CD4-positive, alpha-beta memory T cell (primary cell): ENCODE measurements at regions not wholly inside any gene's neighbourhood (a gene's known extent, or its start where the extent isn't known, plus 50 kb on each side); places are given as distances from the start of the nearest gene placed in this dataset.
A peak's percentile ranks its signal among the peaks of the same experiment; 100 is the strongest.

Experiments used
- CTCF ChIA-PET: fragments of 350-600 bp; sonication (Branson Sonifier 250); formaldehyde crosslinking; loops from one replicate; lab custom pipeline; 2021; ENCODE audit warnings: inconsistent platforms; ENCODE audit not compliant: partially characterized antibody; lab: Charles Lee
- POLR2A ChIA-PET: fragments of 350-600 bp; sonication (Branson Sonifier 250); formaldehyde crosslinking; loops from one replicate; lab custom pipeline; 2021; ENCODE audit not compliant: partially characterized antibody; lab: Charles Lee
- DNase-seq, 5 donors: peaks; one replicate each; pipeline versions ENCODE4 v3.0.0 to v3.0.0-alpha.2; 2020 to 2022; ENCODE audit warnings: mixed read lengths in 1 of 5
- H3K27ac ChIP-seq: one replicate; pipeline ENCODE4 v1.7.0; 2013; ENCODE audit warnings: low read depth, low read length
- H3K27me3 ChIP-seq: 2 replicates; pipeline ENCODE4 v1.7.0; 2013; ENCODE audit warnings: mild to moderate bottlenecking, low read length, moderate library complexity; ENCODE audit not compliant: insufficient read depth
- H3K36me3 ChIP-seq: 2 replicates; pipeline ENCODE4 v1.7.0; 2013; ENCODE audit warnings: mild to moderate bottlenecking, low read length, moderate library complexity; ENCODE audit not compliant: insufficient read depth
- H3K4me1 ChIP-seq: 2 replicates; pipeline ENCODE4 v1.7.0; 2013; ENCODE audit warnings: mild to moderate bottlenecking, low read length, moderate library complexity; ENCODE audit not compliant: insufficient read depth
- H3K4me3 ChIP-seq, 2 donors: one replicate each; pipeline ENCODE4 v1.7.0; 2013; ENCODE audit warnings: low read length in 2 of 2, mild to moderate bottlenecking in 1 of 2
- H3K9me3 ChIP-seq, 2 donors: one replicate each; pipeline ENCODE4 v1.7.0; 2013; ENCODE audit warnings: low read length in 2 of 2, control low read depth in 1 of 2; ENCODE audit not compliant: control insufficient read depth in 1 of 2
- H3K27ac Mint-ChIP-seq, 7 donors: one replicate each; pipeline ENCODE4 v1.8.0; 2020 to 2021; ENCODE audit warnings: mixed read lengths in 7 of 7, mild to moderate bottlenecking in 6 of 7, inconsistent platforms in 3 of 7, moderate library complexity in 3 of 7
- H3K27me3 Mint-ChIP-seq, 2 donors: one replicate each; pipeline ENCODE4 v1.8.0; 2020 to 2021; ENCODE audit warnings: mixed read lengths in 2 of 2
- H3K36me3 Mint-ChIP-seq, 2 donors: one replicate each; pipeline ENCODE4 v1.8.0; 2020 to 2021; ENCODE audit warnings: mixed read lengths in 2 of 2, inconsistent platforms in 1 of 2, mild to moderate bottlenecking in 1 of 2
- H3K4me1 Mint-ChIP-seq, 4 donors: one replicate each; pipeline ENCODE4 v1.8.0; 2020 to 2021; ENCODE audit warnings: mixed read lengths in 4 of 4, mild to moderate bottlenecking in 1 of 4
- H3K4me3 Mint-ChIP-seq, 8 donors: one replicate each; pipeline ENCODE4 v1.8.0; 2020 to 2021; ENCODE audit warnings: mixed read lengths in 8 of 8, mild to moderate bottlenecking in 7 of 8, moderate library complexity in 6 of 8, inconsistent platforms in 3 of 8
- H3K9me3 Mint-ChIP-seq, 8 donors: one replicate each; pipeline ENCODE4 v1.8.0; 2020 to 2021; ENCODE audit warnings: mixed read lengths in 8 of 8, mild to moderate bottlenecking in 5 of 8, inconsistent platforms in 3 of 8, moderate library complexity in 1 of 8
- intact Hi-C: fragments of 100-400 bp; cut with micrococcal nuclease; formaldehyde crosslinking; loops from one replicate; pipeline ENCODE4 v1.15.1; 2023

DNA sequence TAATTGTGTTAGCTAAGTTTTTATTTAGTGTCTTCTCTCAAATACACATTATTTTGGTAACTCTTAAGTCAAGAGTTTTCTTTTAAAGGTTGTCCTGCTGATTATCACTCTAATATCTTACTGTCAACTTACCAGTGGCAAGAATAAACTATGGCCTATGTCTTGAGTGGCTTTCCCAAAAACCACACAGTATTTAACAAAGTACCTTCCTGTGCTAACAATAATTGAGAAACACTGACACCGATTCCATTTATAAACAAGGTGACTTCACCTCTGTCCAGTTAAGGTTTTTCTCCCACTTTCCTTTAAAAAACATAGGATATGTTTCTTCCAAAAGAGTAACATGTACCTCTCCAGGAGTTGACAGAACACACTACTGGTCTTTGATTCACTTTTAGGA is 234.3 kb upstream of the CD96 start:
- ChIA-PET CTCF (interaction anchor here (1.0 to 1.2 kb wide), 2 partner anchors 12 to 29 kb away, joined by 3 to 4 read pairs; no protein-coding TSS in a partner anchor), POLR2A (interaction anchor here (0.6 kb wide), 1 partner anchor 20 kb away, joined by 3 read pairs; no protein-coding TSS in a partner anchor)
- intact Hi-C loops = no loop called here
- Mint-ChIP-seq H3K27ac (no peak overlapping the region), H3K36me3 (no peaks in the 10 kb centered on the region), H3K9me3 (peaks cover 0 to 1% (median 0%) of the 10 kb centered on the region in 8 donors), H3K4me1 (peaks cover 25 to 31% (median 28%) of the 10 kb centered on the region in 4 donors), H3K27me3 (no peaks in the 10 kb centered on the region), H3K4me3 (no peak overlapping the region)
- Histone ChIP-seq H3K4me1 (peaks cover 30% of the 10 kb centered on the region), H3K9me3 (no peaks in the 10 kb centered on the region), H3K36me3 (no peaks in the 10 kb centered on the region), H3K27me3 (no peaks in the 10 kb centered on the region), H3K4me3 (no peak overlapping the region), H3K27ac (no peak overlapping the region)
- DNase-seq = no peak

GRCh38 chr3:111311126-111311525 is 230.9 kb upstream of the CD96 start:
- intact Hi-C loops = loop anchor here (5.0 kb wide), 1 partner anchor 231 kb away; the partner anchor contains the start of gene CD96
- peak in 3 of 5 donors; percentile 16 to 24 (median 17) for DNase-seq
- Mint-ChIP-seq H3K9me3 (no peaks in the 10 kb centered on the region), H3K27me3 (no peaks in the 10 kb centered on the region), H3K4me3 (peak overlapping the region; percentile 38 to 79 (median 56)), H3K4me1 (peaks cover 32 to 40% (median 33%) of the 10 kb centered on the region in 4 donors), H3K36me3 (no peaks in the 10 kb centered on the region), H3K27ac (peak overlapping the region; percentile 61 to 98 (median 93))
- ChIA-PET POLR2A (interaction anchor here (0.7 to 1.8 kb wide), 7 partner anchors 12 to 241 kb away, joined by 3 to 10 read pairs (median 3); partner anchors contain the start of gene CD96), CTCF (interaction anchor here (0.9 to 4.3 kb wide), 4 partner anchors 17 to 305 kb away, joined by 3 to 13 read pairs (median 3); partner anchors contain the start of gene CD96)
- Histone ChIP-seq H3K9me3 (no peaks in the 10 kb centered on the region), H3K27me3 (no peaks in the 10 kb centered on the region), H3K36me3 (no peaks in the 10 kb centered on the region), H3K27ac (peak overlapping the region; percentile 25), H3K4me3 (no peak overlapping the region), H3K4me1 (peaks cover 55% of the 10 kb centered on the region)

- H3K4me1 ChIP-seq = peaks cover 55% of the 10 kb centered on the region
- POLR2A ChIA-PET = interaction anchor here (0.8 to 1.8 kb wide), 6 partner anchors 12 to 242 kb away, joined by 3 to 10 read pairs (median 4); partner anchors contain the start of gene CD96
- H3K27ac Mint-ChIP-seq = peak overlapping the region; percentile 61 to 98 (median 93)
- H3K4me1 Mint-ChIP-seq = peaks cover 32 to 40% (median 33%) of the 10 kb centered on the region in 4 donors
- no peaks in the 10 kb centered on the region for H3K9me3 ChIP-seq
- H3K36me3 ChIP-seq = no peaks in the 10 kb centered on the region
- intact Hi-C loops = loop anchor here (5.0 kb wide), 1 partner anchor 231 kb away; the partner anchor contains the start of gene CD96
- H3K36me3 Mint-ChIP-seq = no peaks in the 10 kb centered on the region
- H3K4me3 ChIP-seq = no peak overlapping the region
- no peaks in the 10 kb centered on the region for H3K9me3 Mint-ChIP-seq
- peak in 2 of 5 donors; percentile 7 to 19 for DNase-seq
- CTCF ChIA-PET = interaction anchor here (0.9 to 4.3 kb wide), 4 partner anchors 16 to 305 kb away, joined by 3 to 13 read pairs (median 3); partner anchors contain the start of gene CD96
- no peaks in the 10 kb centered on the region for H3K27me3 Mint-ChIP-seq
- H3K27me3 ChIP-seq = no peaks in the 10 kb centered on the region
- peak overlapping the region; percentile 25 for H3K27ac ChIP-seq
- H3K4me3 Mint-ChIP-seq = peak overlapping the region; percentile 9 to 79 (median 61)
Measured at GRCh38 chr3:111311709-111312235, 230.2 kb upstream of the CD96 start.

GRCh38 chr3:111314181-111314873 is 227.7 kb upstream of the CD96 start:
- Histone ChIP-seq H3K27me3 (no peaks in the 10 kb centered on the region), H3K4me3 (no peak overlapping the region), H3K36me3 (no peaks in the 10 kb centered on the region), H3K9me3 (no peaks in the 10 kb centered on the region), H3K27ac (no peak overlapping the region), H3K4me1 (peaks cover 57% of the 10 kb centered on the region)
- peak overlapping the region in 1 of 8 donors; percentile 31 for H3K4me3 Mint-ChIP-seq
- H3K27ac Mint-ChIP-seq = peak overlapping the region in 2 of 7 donors; percentile 25 to 54
- no peak for DNase-seq
- no peaks in the 10 kb centered on the region for H3K27me3 Mint-ChIP-seq
- POLR2A ChIA-PET = interaction anchor here (1.4 to 2.1 kb wide), 2 partner anchors 10 to 309 kb away, joined by 3 to 10 read pairs; no protein-coding TSS in a partner anchor
- intact Hi-C loops = loop anchor here (5.0 kb wide), 1 partner anchor 228 kb away; the partner anchor contains the start of gene CD96
- CTCF ChIA-PET = interaction anchor here (1.1 to 4.3 kb wide), 3 partner anchors 16 to 26 kb away, joined by 3 to 13 read pairs (median 4); no protein-coding TSS in a partner anchor
- H3K9me3 Mint-ChIP-seq = no peaks in the 10 kb centered on the region
- H3K36me3 Mint-ChIP-seq = no peaks in the 10 kb centered on the region
- H3K4me1 Mint-ChIP-seq = peaks cover 33 to 42% (median 33%) of the 10 kb centered on the region in 4 donors

GRCh38 chr3:111314898-111315297 is 227.1 kb upstream of the CD96 start:
- ChIA-PET POLR2A (interaction anchor here (1.4 to 2.1 kb wide), 2 partner anchors 9 to 309 kb away, joined by 3 to 10 read pairs; no protein-coding TSS in a partner anchor), CTCF (interaction anchor here (1.1 kb wide), 1 partner anchor 27 kb away, joined by 3 read pairs; no protein-coding TSS in a partner anchor)
- H3K36me3 Mint-ChIP-seq = no peaks in the 10 kb centered on the region
- intact Hi-C loops = loop anchor here (5.0 kb wide), 1 partner anchor 227 kb away; the partner anchor contains the start of gene CD96
- H3K4me3 Mint-ChIP-seq = no peak overlapping the region
- Histone ChIP-seq H3K4me3 (no peak overlapping the region), H3K4me1 (peaks cover 57% of the 10 kb centered on the region), H3K36me3 (no peaks in the 10 kb centered on the region), H3K27me3 (no peaks in the 10 kb centered on the region), H3K9me3 (no peaks in the 10 kb centered on the region), H3K27ac (no peak overlapping the region)
- H3K4me1 Mint-ChIP-seq = peaks cover 32 to 44% (median 34%) of the 10 kb centered on the region in 4 donors
- H3K27me3 Mint-ChIP-seq = no peaks in the 10 kb centered on the region
- no peaks in the 10 kb centered on the region for H3K9me3 Mint-ChIP-seq
- no peak for DNase-seq
- H3K27ac Mint-ChIP-seq = no peak overlapping the region

GRCh38 chr3:111315930-111316587 is 225.9 kb upstream of the CD96 start:
- H3K4me3 ChIP-seq = no peak overlapping the region
- no peak overlapping the region for H3K4me3 Mint-ChIP-seq
- H3K27ac ChIP-seq = no peak overlapping the region
- ChIA-PET CTCF (no interaction called here), POLR2A (interaction anchor here (2.1 kb wide), 1 partner anchor 8 kb away, joined by 10 read pairs; no protein-coding TSS in a partner anchor)
- no peaks in the 10 kb centered on the region for H3K36me3 ChIP-seq
- no peak for DNase-seq
- H3K4me1 ChIP-seq = peaks cover 45% of the 10 kb centered on the region
- no peaks in the 10 kb centered on the region for H3K9me3 ChIP-seq
- peaks cover 21 to 32% (median 24%) of the 10 kb centered on the region in 4 donors for H3K4me1 Mint-ChIP-seq
- H3K27me3 ChIP-seq = no peaks in the 10 kb centered on the region
- H3K27ac Mint-ChIP-seq = no peak overlapping the region
- H3K27me3 Mint-ChIP-seq = no peaks in the 10 kb centered on the region
- intact Hi-C loops = no loop called here
- no peaks in the 10 kb centered on the region for H3K36me3 Mint-ChIP-seq
- no peaks in the 10 kb centered on the region for H3K9me3 Mint-ChIP-seq
